Fibroblast of lung (primary cell): ENCODE measurements at regions not wholly inside any gene's neighbourhood (a gene's known extent, or its start where the extent isn't known, plus 50 kb on each side); places are given as distances from the start of the nearest gene placed in this dataset.
A peak's percentile ranks its signal among the peaks of the same experiment; 100 is the strongest.
"Not testable (repeated sequence)": the region's sequence is repeated elsewhere in the genome, so short reads cannot be mapped to it uniquely, and the experiment has no call there.

Source experiments
- DNase-seq, 2 donors: peaks; one replicate each; pipeline versions ENCODE4 v3.0.0 to v3.0.0-alpha.2; 2010; ENCODE audit warnings: low read depth in 2 of 2
- H2AFZ ChIP-seq: 2 replicates; pipeline ENCODE4 v1.5.1; 2012; ENCODE audit warnings: low read length, control low read depth, inconsistent platforms
- H3K27ac ChIP-seq: 2 replicates; pipeline ENCODE4 v1.5.1; 2011; ENCODE audit warnings: low read length, control low read depth; ENCODE audit not compliant: insufficient read depth
- H3K27me3 ChIP-seq: 2 replicates; pipeline ENCODE4 v1.5.1; 2011; ENCODE audit warnings: mild to moderate bottlenecking, low read length; ENCODE audit not compliant: control insufficient read depth, insufficient read depth
- H3K36me3 ChIP-seq: 2 replicates; pipeline ENCODE4 v1.5.1; 2011; ENCODE audit warnings: low read length; ENCODE audit not compliant: control insufficient read depth, insufficient read depth
- H3K4me1 ChIP-seq: 2 replicates; pipeline ENCODE4 v1.5.1; 2011; ENCODE audit warnings: low read length; ENCODE audit not compliant: control insufficient read depth, insufficient read depth; ENCODE audit errors: extremely low read depth
- H3K4me2 ChIP-seq: 2 replicates; pipeline ENCODE4 v1.5.1; 2011; ENCODE audit warnings: low read length, control low read depth; ENCODE audit not compliant: insufficient read depth; ENCODE audit errors: extremely low read depth
- H3K4me3 ChIP-seq, 4 experiments: fragments of 200-600 bp in 1 of 4; sonication (generic) in 1 of 4; replicated peaks in 1 of 4; 2 replicates each; pipeline ENCODE4 v1.5.1; 2011 to 2016; ENCODE audit warnings: low read length in 4 of 4, low read depth in 3 of 4, mild to moderate bottlenecking in 3 of 4, control low read depth in 2 of 4, inconsistent platforms in 1 of 4, mixed read lengths in 1 of 4; ENCODE audit not compliant: insufficient read depth in 1 of 4; ENCODE audit errors: control extremely low read depth in 1 of 4
- H3K79me2 ChIP-seq: 2 replicates; pipeline ENCODE4 v1.5.1; 2012; ENCODE audit warnings: mild to moderate bottlenecking, low read length, inconsistent platforms; ENCODE audit not compliant: control insufficient read depth, insufficient read depth
- H3K9ac ChIP-seq: 2 replicates; pipeline ENCODE4 v1.5.1; 2011; ENCODE audit warnings: mild to moderate bottlenecking, low read length, control low read depth; ENCODE audit not compliant: insufficient read depth
- H3K9me3 ChIP-seq: 2 replicates; pipeline ENCODE4 v1.5.1; 2012; ENCODE audit warnings: low read depth, low read length; ENCODE audit not compliant: control insufficient read depth, insufficient read depth
- H4K20me1 ChIP-seq: 2 replicates; pipeline ENCODE4 v1.5.1; 2011; ENCODE audit warnings: low read length; ENCODE audit not compliant: control insufficient read depth, insufficient read depth; ENCODE audit errors: extremely low read depth
- EZH2 ChIP-seq: IDR thresholded peaks from 2 replicates; pipeline ENCODE4 v1.5.1; 2012; ENCODE audit warnings: low read length, control low read depth, mild to moderate bottlenecking; ENCODE audit errors: missing control alignments
- TF ChIP-seq, protein P1 (sequence below), 2 donors: IDR thresholded peaks in 1 of 2; conservative IDR thresholded peaks in 1 of 2; 1 replicate in 1 of 2; 2 replicates in 1 of 2; pipeline ENCODE4 v1.5.1; 2011 to 2012; ENCODE audit warnings: low read length in 2 of 2, control low read depth in 1 of 2, inconsistent platforms in 1 of 2, low read depth in 1 of 2, mild to moderate bottlenecking in 1 of 2

DNA sequence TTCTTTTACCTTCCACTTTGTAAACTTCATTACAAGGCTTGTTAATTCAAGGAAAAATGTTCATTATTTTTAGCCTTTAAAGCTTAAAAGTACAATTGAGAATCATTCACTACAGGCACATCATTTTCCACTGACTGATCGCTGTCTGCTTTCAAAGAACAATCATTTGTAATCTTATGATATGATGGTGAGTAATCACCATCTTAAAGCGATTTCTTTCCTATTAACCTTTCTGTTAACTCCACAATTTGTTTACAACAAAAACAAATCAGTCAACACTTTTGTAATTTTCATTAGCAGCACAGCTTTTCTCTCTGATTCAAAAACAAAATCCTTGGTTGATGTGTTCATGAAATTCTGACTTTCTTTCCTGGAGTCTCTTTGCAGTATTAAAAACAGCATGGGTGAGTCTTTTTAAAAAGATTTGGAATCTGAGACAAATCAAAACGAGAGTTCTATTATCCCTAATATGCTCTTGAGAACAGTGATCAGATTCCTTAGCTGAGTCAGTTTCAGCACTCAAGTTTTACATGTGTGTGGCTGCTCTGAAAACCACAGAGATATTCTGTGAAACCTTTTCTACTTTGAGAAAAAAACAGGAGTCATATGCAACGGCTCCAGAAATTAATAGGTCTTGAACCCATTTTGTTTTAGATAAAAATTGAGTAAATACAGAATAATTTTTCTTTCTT lies 145.8 kb upstream of the TMPRSS15 start:
- Histone ChIP-seq H3K4me3 (no peak overlapping the region), H3K36me3 (no peaks in the 10 kb centered on the region), H4K20me1 (no peaks in the 10 kb centered on the region), H3K4me2 (no peak overlapping the region), H3K9me3 (no peaks in the 10 kb centered on the region), H3K27me3 (no peaks in the 10 kb centered on the region), H3K27ac (no peak overlapping the region), H3K79me2 (no peaks in the 10 kb centered on the region), H3K4me1 (no peaks in the 10 kb centered on the region), H3K9ac (no peak overlapping the region), H2AFZ (no peak overlapping the region)
- TF ChIP-seq, protein P1, sequence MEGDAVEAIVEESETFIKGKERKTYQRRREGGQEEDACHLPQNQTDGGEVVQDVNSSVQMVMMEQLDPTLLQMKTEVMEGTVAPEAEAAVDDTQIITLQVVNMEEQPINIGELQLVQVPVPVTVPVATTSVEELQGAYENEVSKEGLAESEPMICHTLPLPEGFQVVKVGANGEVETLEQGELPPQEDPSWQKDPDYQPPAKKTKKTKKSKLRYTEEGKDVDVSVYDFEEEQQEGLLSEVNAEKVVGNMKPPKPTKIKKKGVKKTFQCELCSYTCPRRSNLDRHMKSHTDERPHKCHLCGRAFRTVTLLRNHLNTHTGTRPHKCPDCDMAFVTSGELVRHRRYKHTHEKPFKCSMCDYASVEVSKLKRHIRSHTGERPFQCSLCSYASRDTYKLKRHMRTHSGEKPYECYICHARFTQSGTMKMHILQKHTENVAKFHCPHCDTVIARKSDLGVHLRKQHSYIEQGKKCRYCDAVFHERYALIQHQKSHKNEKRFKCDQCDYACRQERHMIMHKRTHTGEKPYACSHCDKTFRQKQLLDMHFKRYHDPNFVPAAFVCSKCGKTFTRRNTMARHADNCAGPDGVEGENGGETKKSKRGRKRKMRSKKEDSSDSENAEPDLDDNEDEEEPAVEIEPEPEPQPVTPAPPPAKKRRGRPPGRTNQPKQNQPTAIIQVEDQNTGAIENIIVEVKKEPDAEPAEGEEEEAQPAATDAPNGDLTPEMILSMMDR (conservative IDR thresholded peaks at IDR 0.05 in 1 of 2, IDR thresholded peaks at IDR 0.05 in 1 of 2; ENCODE audit: low read depth in 1 of 2, low read length in 2 of 2): no peak
- TF ChIP-seq EZH2: no peak
- peak in 1 of 2 donors; percentile 51 for DNase-seq

DNA sequence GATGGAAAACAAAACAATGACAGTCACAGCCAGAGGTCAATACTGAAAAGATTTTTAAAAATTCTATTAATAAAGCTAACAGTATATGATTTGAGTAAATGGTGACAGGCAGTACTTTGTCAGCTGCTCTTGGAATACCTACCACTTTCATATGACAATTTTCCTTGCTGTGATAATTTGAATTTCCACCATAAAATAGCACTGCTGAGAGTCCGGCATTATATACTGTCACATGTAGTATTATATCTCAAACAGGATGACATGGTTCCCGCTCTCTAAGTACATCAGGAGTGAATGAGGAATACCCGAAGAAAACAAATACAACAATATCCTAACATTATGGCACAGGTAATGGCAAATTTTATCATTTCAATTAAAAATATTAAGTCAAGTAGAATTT lies 146.8 kb upstream of the TMPRSS15 start:
- no peaks in the 10 kb centered on the region for H3K9me3 ChIP-seq
- H3K4me2 ChIP-seq: no peak overlapping the region
- H3K27me3 ChIP-seq: no peaks in the 10 kb centered on the region
- TF ChIP-seq, protein P1 (conservative IDR thresholded peaks at IDR 0.05 in 1 of 2, IDR thresholded peaks at IDR 0.05 in 1 of 2; ENCODE audit: low read depth in 1 of 2, low read length in 2 of 2): no peak
- TF ChIP-seq EZH2: no peak
- no peak overlapping the region for H2AFZ ChIP-seq
- no peak overlapping the region for H3K27ac ChIP-seq
- no peaks in the 10 kb centered on the region for H3K4me1 ChIP-seq
- no peaks in the 10 kb centered on the region for H3K79me2 ChIP-seq
- H4K20me1 ChIP-seq: no peaks in the 10 kb centered on the region
- no peak for DNase-seq
- no peak overlapping the region for H3K4me3 ChIP-seq
- no peaks in the 10 kb centered on the region for H3K36me3 ChIP-seq
- H3K9ac ChIP-seq: no peak overlapping the region

DNA sequence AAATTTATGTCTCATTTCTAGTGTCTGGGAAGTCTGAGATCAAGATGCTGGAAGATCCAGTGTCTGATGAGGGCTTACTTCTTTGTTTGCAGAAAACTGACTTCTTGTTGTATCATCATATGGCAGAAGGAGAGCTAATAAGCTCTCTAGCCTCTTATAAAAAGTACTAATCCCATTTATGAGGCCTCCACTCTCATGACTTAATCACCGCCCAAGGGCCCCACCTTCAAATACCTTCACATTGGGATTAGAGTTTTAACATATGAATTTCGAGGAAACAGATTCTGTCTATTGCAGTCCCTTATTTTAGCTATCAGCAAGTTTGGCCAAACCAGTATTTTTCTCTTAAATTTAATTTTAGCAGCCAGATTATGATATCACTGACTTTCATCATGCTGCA lies 150.2 kb upstream of the TMPRSS15 start:
- Histone ChIP-seq H3K79me2 (no peaks in the 10 kb centered on the region), H3K27ac (no peak overlapping the region), H3K9me3 (no peaks in the 10 kb centered on the region), H3K4me3 (no peak overlapping the region), H3K4me2 (no peak overlapping the region), H2AFZ (no peak overlapping the region), H3K36me3 (no peaks in the 10 kb centered on the region), H3K27me3 (no peaks in the 10 kb centered on the region), H3K4me1 (no peaks in the 10 kb centered on the region), H3K9ac (no peak overlapping the region), H4K20me1 (no peaks in the 10 kb centered on the region)
- TF ChIP-seq, protein P1 (conservative IDR thresholded peaks at IDR 0.05 in 1 of 2, IDR thresholded peaks at IDR 0.05 in 1 of 2; ENCODE audit: low read depth in 1 of 2, low read length in 2 of 2): no peak
- TF ChIP-seq EZH2: no peak
- no peak for DNase-seq

DNA sequence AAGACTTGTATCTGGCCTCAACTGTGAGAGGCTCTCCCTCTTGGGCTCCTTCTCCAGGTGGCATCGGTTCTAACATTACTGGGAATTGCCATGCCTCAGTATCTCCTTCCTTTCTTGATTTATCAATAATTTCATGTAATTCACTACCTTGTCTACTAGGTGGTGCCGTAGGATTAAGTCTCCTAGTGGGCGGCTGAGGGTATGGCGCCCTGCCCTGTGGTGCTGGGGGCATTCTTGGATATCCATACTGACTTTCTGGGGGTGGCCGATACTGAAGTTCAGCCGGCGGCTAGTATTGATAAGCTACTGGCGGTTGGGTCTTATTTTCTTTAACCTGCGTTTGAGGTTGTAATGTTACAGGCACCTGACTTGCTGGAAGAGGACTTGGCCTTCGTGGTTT lies 164.2 kb upstream of the TMPRSS15 start:
- H3K4me1 ChIP-seq, DNase-seq, H3K27ac ChIP-seq, H3K27me3 ChIP-seq, H3K36me3 ChIP-seq, H3K79me2 ChIP-seq, H2AFZ ChIP-seq, H3K9ac ChIP-seq, H3K4me2 ChIP-seq, H3K4me3 ChIP-seq, H4K20me1 ChIP-seq, H3K9me3 ChIP-seq: not testable (repeated sequence)
